ENCODE measurements at regions not wholly inside any gene's neighbourhood (a gene's known extent, or its start where the extent isn't known, plus 50 kb on each side); places are given as distances from the start of the nearest gene placed in this dataset.

DNA sequence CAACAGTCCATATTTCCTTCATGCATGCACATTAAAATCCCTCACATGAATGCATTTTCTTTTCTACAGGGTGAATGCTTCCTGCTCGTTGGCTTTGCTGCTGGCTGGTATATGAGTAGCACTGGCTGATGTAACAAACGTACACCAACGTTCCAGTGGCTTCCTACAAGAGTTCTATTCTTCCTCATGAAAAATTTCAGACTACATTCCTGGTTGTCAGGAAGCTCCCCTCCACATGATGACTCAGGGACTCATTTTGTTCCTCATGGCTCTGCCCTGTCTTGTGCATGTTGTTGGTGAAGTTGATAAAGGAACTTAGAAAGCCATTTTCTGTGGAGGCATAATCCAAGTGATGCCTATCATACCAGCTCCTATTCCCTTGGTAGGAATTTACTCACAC is 470.7 kb upstream of the KLF6 start:
- intact Hi-C loops (cut with micrococcal nuclease; ENCODE audit: unreplicated experiment): no loop called here
- ChIA-PET POLR2A (ENCODE audit: unreplicated experiment) (no interaction called here), CTCF (no interaction called here)
- no peak for TF ChIP-seq EZH2 (IDR thresholded peaks at IDR 0.05; ENCODE audit: low read depth)
- TF ChIP-seq, protein P1, sequence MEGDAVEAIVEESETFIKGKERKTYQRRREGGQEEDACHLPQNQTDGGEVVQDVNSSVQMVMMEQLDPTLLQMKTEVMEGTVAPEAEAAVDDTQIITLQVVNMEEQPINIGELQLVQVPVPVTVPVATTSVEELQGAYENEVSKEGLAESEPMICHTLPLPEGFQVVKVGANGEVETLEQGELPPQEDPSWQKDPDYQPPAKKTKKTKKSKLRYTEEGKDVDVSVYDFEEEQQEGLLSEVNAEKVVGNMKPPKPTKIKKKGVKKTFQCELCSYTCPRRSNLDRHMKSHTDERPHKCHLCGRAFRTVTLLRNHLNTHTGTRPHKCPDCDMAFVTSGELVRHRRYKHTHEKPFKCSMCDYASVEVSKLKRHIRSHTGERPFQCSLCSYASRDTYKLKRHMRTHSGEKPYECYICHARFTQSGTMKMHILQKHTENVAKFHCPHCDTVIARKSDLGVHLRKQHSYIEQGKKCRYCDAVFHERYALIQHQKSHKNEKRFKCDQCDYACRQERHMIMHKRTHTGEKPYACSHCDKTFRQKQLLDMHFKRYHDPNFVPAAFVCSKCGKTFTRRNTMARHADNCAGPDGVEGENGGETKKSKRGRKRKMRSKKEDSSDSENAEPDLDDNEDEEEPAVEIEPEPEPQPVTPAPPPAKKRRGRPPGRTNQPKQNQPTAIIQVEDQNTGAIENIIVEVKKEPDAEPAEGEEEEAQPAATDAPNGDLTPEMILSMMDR (conservative IDR thresholded peaks at IDR 0.05): no peak
- no peaks in the 10 kb centered on the region for H4K20me1 ChIP-seq (ENCODE audit: insufficient read depth)
- no peak overlapping the region for H3K4me2 ChIP-seq
- H3K9me3 ChIP-seq (ENCODE audit: insufficient read depth, low read depth): no peaks in the 10 kb centered on the region
- H3F3A ChIP-seq (ENCODE audit: insufficient read depth, low read depth): no peaks in the 10 kb centered on the region
- BruUV-seq (replicated peaks): no TSS peak
- no peak for DNase-seq
- H2AFZ ChIP-seq: no peak overlapping the region
- no peaks in the 10 kb centered on the region for H3K4me1 ChIP-seq (replicated peaks; ENCODE audit: insufficient read depth)
- H3K27me3 ChIP-seq (ENCODE audit: insufficient read depth, low read depth): no peaks in the 10 kb centered on the region
- no peaks in the 10 kb centered on the region for H3K36me3 ChIP-seq (ENCODE audit: low read depth)
- H3K79me2 ChIP-seq (ENCODE audit: low read depth): no peaks in the 10 kb centered on the region
- no peak overlapping the region for H3K4me3 ChIP-seq
- H3K9me2 ChIP-seq (ENCODE audit: insufficient read depth): no peaks in the 10 kb centered on the region
- H3K27ac ChIP-seq: no peak overlapping the region

DNA sequence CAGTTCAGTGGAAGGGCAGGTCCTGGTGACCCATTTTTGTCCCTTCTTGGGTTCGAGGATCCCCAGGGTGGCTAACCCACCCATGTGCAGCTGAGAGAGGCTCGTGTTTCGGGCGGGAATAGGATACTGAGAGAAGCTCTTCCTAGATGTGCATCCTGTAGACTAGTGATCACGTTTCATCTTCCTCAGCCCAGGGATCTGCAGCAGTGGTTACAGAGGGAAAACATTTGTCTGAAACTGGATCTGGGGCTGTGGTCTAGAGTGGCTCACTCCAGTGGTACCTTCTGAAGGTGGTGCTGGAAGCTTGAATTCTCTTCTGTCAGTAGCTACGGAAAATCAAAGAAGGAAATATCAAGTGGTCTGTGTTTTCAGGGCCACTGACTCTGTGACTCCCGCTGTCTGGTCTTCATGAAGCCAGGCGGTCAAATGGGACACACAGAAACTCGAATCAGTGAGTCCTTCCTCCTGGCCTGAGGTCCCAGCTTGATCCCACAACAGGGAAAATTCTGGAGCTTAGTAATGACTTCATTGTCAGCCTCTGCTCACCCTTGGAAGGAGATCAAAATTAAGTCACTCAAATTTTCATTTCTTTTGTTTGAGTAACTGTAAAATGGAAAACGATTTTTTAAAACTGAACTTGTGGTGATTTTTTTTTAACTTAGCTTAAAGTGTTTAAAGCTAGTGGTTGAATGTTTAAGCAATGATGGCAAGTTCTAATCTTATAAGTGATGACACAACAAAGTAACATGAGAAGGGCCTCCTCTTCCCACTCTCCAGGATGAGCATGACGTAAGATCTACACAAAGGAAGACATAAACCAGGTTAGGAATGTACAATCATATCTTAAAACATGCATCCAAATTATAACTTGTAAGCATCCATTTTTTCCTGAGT is 469.3 kb upstream of the KLF6 start:
- H3K27me3 ChIP-seq (ENCODE audit: insufficient read depth, low read depth): no peaks in the 10 kb centered on the region
- H3K27ac ChIP-seq: no peak overlapping the region
- intact Hi-C loops (cut with micrococcal nuclease; ENCODE audit: unreplicated experiment): no loop called here
- no peak for DNase-seq
- BruUV-seq (replicated peaks): no TSS peak
- no peaks in the 10 kb centered on the region for H4K20me1 ChIP-seq (ENCODE audit: insufficient read depth)
- ChIA-PET CTCF (no interaction called here), POLR2A (ENCODE audit: unreplicated experiment) (interaction anchor here (0.6 kb wide), 1 partner anchor 132 kb away, joined by 3 read pairs; no protein-coding TSS in a partner anchor)
- no peaks in the 10 kb centered on the region for H3K36me3 ChIP-seq (ENCODE audit: low read depth)
- no peaks in the 10 kb centered on the region for H3K9me3 ChIP-seq (ENCODE audit: insufficient read depth, low read depth)
- no peaks in the 10 kb centered on the region for H3K9me2 ChIP-seq (ENCODE audit: insufficient read depth)
- H3F3A ChIP-seq (ENCODE audit: insufficient read depth, low read depth): no peaks in the 10 kb centered on the region
- H3K79me2 ChIP-seq (ENCODE audit: low read depth): no peaks in the 10 kb centered on the region
- H3K4me2 ChIP-seq: no peak overlapping the region
- H2AFZ ChIP-seq: no peak overlapping the region
- TF ChIP-seq EZH2 (IDR thresholded peaks at IDR 0.05; ENCODE audit: low read depth): no peak
- TF ChIP-seq, protein P1 (conservative IDR thresholded peaks at IDR 0.05): no peak
- H3K4me3 ChIP-seq: no peak overlapping the region
- H3K4me1 ChIP-seq (replicated peaks; ENCODE audit: insufficient read depth): no peaks in the 10 kb centered on the region

DNA sequence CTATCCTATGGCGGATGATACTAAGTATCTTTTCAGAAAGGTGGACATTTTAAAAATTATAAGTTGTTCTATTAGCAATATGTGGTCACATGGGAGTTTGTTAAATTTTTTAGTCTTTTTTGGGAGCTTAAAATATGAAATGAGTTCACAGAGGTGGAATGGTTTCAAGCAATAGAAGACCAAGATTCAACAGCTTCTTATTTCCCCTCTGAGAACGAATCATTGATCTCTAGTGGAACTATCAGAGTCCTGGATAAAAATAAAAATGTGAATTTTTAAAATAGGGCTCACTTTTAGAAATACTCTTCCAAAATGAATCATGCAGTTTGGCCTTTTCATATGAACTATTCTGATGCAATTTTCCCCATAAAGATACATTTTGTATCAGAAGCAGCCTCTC is 467.7 kb upstream of the KLF6 start:
- Histone ChIP-seq H3K27ac (no peak overlapping the region), H3K4me3 (no peak overlapping the region), H3K36me3 (ENCODE audit: low read depth) (no peaks in the 10 kb centered on the region), H4K20me1 (ENCODE audit: insufficient read depth) (no peaks in the 10 kb centered on the region), H3K9me2 (ENCODE audit: insufficient read depth) (no peaks in the 10 kb centered on the region), H3K79me2 (ENCODE audit: low read depth) (no peaks in the 10 kb centered on the region), H3K4me2 (no peak overlapping the region), H2AFZ (no peak overlapping the region), H3K9me3 (ENCODE audit: insufficient read depth, low read depth) (no peaks in the 10 kb centered on the region), H3K27me3 (ENCODE audit: insufficient read depth, low read depth) (no peaks in the 10 kb centered on the region), H3K4me1 (replicated peaks; ENCODE audit: insufficient read depth) (no peaks in the 10 kb centered on the region), H3F3A (ENCODE audit: insufficient read depth, low read depth) (no peaks in the 10 kb centered on the region)
- no TSS peak for BruUV-seq (replicated peaks)
- TF ChIP-seq EZH2 (IDR thresholded peaks at IDR 0.05; ENCODE audit: low read depth): no peak
- ChIA-PET POLR2A (ENCODE audit: unreplicated experiment) (no interaction called here), CTCF (no interaction called here)
- intact Hi-C loops (cut with micrococcal nuclease; ENCODE audit: unreplicated experiment): no loop called here
- DNase-seq: no peak
